ENCODE measurements at regions not wholly inside any gene's neighbourhood (a gene's known extent, or its start where the extent isn't known, plus 50 kb on each side); places are given as distances from the start of the nearest gene placed in this dataset.

DNA sequence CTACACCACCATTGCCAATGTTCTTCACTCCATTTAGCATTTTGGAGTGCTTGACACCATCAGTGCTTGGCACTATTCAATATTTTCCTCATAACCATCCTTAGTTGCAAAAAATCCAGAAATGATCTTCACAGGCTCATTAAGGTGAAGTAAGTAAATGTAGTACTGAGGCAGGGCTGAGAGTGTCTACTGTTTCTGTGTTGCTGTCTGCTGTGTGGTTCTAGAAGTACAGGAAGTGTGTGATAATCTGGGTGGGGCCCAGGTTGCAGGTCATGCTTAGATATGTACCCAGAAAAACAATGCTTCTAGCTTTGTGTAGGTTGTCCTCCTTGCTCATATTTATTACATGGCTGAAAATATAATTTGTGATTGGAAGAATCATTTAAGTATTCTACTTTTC, 411.8 kb upstream of the CCDC179 start:
- no peaks in the 10 kb centered on the region for H3K9me3 ChIP-seq
- H3K36me3 ChIP-seq, result no peaks in the 10 kb centered on the region
- no peaks in the 10 kb centered on the region for H3K27me3 ChIP-seq
- no peak for ATAC-seq
- no peak for DNase-seq
- intact Hi-C loops (cut with DNase I), result no loop called here
- TF ChIP-seq POLR2A (IDR thresholded peaks at IDR 0.05), result no peak
- TF ChIP-seq, protein P1, sequence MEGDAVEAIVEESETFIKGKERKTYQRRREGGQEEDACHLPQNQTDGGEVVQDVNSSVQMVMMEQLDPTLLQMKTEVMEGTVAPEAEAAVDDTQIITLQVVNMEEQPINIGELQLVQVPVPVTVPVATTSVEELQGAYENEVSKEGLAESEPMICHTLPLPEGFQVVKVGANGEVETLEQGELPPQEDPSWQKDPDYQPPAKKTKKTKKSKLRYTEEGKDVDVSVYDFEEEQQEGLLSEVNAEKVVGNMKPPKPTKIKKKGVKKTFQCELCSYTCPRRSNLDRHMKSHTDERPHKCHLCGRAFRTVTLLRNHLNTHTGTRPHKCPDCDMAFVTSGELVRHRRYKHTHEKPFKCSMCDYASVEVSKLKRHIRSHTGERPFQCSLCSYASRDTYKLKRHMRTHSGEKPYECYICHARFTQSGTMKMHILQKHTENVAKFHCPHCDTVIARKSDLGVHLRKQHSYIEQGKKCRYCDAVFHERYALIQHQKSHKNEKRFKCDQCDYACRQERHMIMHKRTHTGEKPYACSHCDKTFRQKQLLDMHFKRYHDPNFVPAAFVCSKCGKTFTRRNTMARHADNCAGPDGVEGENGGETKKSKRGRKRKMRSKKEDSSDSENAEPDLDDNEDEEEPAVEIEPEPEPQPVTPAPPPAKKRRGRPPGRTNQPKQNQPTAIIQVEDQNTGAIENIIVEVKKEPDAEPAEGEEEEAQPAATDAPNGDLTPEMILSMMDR (IDR thresholded peaks at IDR 0.05), result no peak
- H3K4me3 ChIP-seq, result no peak overlapping the region
- no peaks in the 10 kb centered on the region for H3K4me1 ChIP-seq
- no peak overlapping the region for H3K27ac ChIP-seq

DNA sequence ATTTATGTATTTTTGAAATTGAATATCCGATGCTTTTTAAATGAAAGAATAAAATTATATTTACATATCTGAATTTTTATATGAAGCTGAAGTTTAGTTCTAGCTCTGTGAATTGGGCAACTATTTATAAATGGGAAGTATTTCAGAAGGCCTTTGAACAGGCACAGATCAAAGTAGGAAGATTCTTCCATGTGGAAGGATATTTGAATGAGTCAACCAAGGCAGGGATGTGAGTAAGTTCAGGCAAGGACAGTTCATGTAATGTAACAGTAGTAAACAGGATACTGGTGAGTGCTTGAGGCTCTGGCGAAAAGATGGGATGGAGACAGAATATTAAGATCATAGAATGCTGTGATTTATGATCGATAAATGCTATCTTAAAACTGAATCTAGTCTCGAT, 417.8 kb upstream of the CCDC179 start:
- WGBS (ENCODE audit: insufficient coverage, low coverage, low lambda C conversion rate, missing lambda C conversion rate), result 69% methylated on average over 4 of the region's 4 CpGs
- no peak for DNase-seq
- Histone ChIP-seq H3K36me3 (no peaks in the 10 kb centered on the region), H3K9me3 (no peaks in the 10 kb centered on the region), H3K27me3 (no peaks in the 10 kb centered on the region), H3K27ac (no peak overlapping the region), H3K4me1 (no peaks in the 10 kb centered on the region), H3K4me3 (no peak overlapping the region)
- intact Hi-C loops (cut with DNase I), result no loop called here
- TF ChIP-seq, protein P1 (IDR thresholded peaks at IDR 0.05), result no peak
- TF ChIP-seq POLR2A (IDR thresholded peaks at IDR 0.05), result no peak
- ATAC-seq, result no peak

DNA sequence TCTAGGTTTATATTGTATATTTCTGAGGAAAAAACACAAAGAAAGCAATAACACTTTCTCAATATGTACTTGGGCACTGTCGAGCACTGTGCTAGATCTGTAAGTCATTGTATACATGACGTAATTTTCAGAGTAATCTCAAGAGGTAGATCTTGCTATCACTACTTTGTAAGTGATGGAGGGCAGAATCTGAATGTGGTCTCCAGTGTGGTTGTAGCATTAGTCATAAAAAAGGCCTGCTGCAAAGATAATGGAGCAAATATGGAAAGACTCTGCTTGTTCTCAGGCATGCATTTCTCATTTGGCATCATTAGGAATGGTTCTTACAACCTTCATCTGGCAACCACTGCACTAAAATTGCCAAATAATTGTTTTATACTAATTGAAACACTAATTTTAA, 419.8 kb upstream of the CCDC179 start:
- intact Hi-C loops (cut with DNase I), result no loop called here
- DNase-seq (no peak), ATAC-seq (no peak)
- Histone ChIP-seq H3K4me3 (no peak overlapping the region), H3K4me1 (no peaks in the 10 kb centered on the region), H3K27ac (no peak overlapping the region), H3K36me3 (no peaks in the 10 kb centered on the region), H3K27me3 (no peaks in the 10 kb centered on the region), H3K9me3 (no peaks in the 10 kb centered on the region)
- TF ChIP-seq, protein P1 (IDR thresholded peaks at IDR 0.05), result no peak
- no peak for TF ChIP-seq POLR2A (IDR thresholded peaks at IDR 0.05)
- WGBS (ENCODE audit: insufficient coverage, low coverage, low lambda C conversion rate, missing lambda C conversion rate), result 56% methylated on average over 2 of the region's 2 CpGs

DNA sequence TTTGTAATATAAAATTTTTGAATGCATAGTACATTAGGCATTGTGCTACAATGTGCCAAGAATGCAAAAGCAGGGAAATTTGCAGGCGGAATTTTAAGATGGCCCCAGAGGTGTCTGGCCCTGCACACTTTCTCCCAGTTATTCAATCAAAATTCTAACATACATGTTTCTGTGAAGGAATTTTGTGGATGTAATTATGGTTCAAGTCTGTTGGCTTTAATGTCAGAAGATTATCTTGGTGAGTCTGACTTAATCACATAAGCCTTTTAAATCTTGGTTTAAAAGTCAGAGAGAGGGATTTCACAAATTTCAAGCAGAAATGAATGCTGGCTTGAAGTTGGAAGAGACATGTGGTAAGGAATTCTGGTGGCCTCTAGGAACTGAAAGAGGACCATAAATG, 423.4 kb upstream of the CCDC179 start:
- Histone ChIP-seq H3K27me3 (no peaks in the 10 kb centered on the region), H3K4me1 (no peaks in the 10 kb centered on the region), H3K4me3 (no peak overlapping the region), H3K36me3 (no peaks in the 10 kb centered on the region), H3K9me3 (no peaks in the 10 kb centered on the region), H3K27ac (no peak overlapping the region)
- TF ChIP-seq, protein P1 (IDR thresholded peaks at IDR 0.05), result no peak
- no peak for TF ChIP-seq POLR2A (IDR thresholded peaks at IDR 0.05)
- intact Hi-C loops (cut with DNase I), result no loop called here
- 90% methylated on average over 1 of the region's 1 CpG for WGBS (ENCODE audit: insufficient coverage, low coverage, low lambda C conversion rate, missing lambda C conversion rate)
- ATAC-seq, result no peak
- DNase-seq, result no peak

DNA sequence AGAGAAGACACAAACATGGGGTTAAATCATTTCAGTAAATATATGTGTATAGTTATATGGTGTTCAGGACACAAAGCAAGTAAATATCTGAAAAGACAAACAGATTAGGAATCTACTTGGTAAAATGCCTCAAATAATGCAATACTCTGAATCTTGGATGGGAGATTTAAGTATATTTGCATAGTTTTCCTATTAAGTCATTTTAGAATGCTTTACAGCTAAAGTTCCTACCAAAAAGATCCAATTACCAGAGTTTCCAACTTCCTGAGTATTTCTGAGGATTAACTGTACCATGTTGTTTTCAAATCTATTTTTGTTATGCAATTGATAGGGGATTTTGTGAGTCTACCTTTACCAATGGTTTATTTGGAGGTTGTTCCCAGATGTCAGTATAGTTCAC, 424.4 kb upstream of the CCDC179 start:
- no peak for DNase-seq

More for the DNA sequence above, 424.4 kb upstream of the CCDC179 start:
- no peaks in the 10 kb centered on the region for H3K27me3 ChIP-seq
- H3K9me3 ChIP-seq, result no peaks in the 10 kb centered on the region
- no peak for TF ChIP-seq POLR2A (IDR thresholded peaks at IDR 0.05)
- TF ChIP-seq, protein P1 (IDR thresholded peaks at IDR 0.05), result no peak
- no peaks in the 10 kb centered on the region for H3K4me1 ChIP-seq
- no peaks in the 10 kb centered on the region for H3K36me3 ChIP-seq
- no peak overlapping the region for H3K27ac ChIP-seq
- intact Hi-C loops (cut with DNase I), result no loop called here
- ATAC-seq, result no peak
- H3K4me3 ChIP-seq, result no peak overlapping the region
